ENCODE measurements at regions not wholly inside any gene's neighbourhood (a gene's known extent, or its start where the extent isn't known, plus 50 kb on each side); places are given as distances from the start of the nearest gene placed in this dataset.
A peak's percentile ranks its signal among the peaks of the same experiment; 100 is the strongest.

GRCh38 chr15:99511866-99512661, 53.7 kb upstream of the MEF2A start:
- peak in 1 of 2 donors; percentile 46 for DNase-seq

- DNase-seq = no peak
These were observed 51.5 kb upstream of the MEF2A start for GRCh38 chr15:99514306-99514705.

All from CD4-positive, alpha-beta T cell treated with Interferon alpha-2 for 1 hour (primary cell).